ENCODE measurements at regions not wholly inside any gene's neighbourhood (a gene's known extent, or its start where the extent isn't known, plus 50 kb on each side); places are given as distances from the start of the nearest gene placed in this dataset.

- TF ChIP-seq EZH2 (IDR thresholded peaks at IDR 0.05) (no peak), CTCF (IDR thresholded peaks at IDR 0.05) (no peak), EZH2phosphoT487 (IDR thresholded peaks at IDR 0.05) (no peak)
These were observed 410.8 kb upstream of the DDI1 start for GRCh38 chr11:103625624-103625965.
